ENCODE measurements at regions not wholly inside any gene's neighbourhood (a gene's known extent, or its start where the extent isn't known, plus 50 kb on each side); places are given as distances from the start of the nearest gene placed in this dataset.
"Not testable (repeated sequence)": the region's sequence is repeated elsewhere in the genome, so short reads cannot be mapped to it uniquely, and the experiment has no call there.

DNA sequence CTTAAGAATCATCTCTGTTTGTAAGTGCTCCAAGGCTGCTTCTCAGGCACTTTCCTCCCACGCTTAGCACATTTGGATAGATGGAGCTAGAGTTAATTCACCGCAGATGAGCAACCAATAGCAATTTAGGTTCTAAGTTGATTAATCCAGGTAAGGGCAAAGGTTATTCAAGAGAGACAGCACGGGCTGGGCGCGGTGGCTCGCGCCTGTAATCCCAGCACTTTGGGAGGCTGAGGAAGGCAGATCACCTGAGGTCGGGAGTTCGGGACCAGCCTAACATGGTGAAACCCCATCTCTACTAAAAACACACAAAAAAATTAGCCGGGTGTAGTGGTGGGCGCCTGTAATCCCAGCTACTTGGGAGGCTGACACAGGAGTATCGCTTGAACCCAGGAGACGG, 54.5 kb upstream of the UNC13C start:
- not testable (repeated sequence) for H3K27ac ChIP-seq (ENCODE audit: low read length); H2AFZ ChIP-seq (ENCODE audit: low read length); H3K9me3 ChIP-seq (ENCODE audit: low read length); H3K9ac ChIP-seq (ENCODE audit: low read length); H3K9me2 ChIP-seq (replicated peaks; ENCODE audit: insufficient read depth, low read length); H3K4me3 ChIP-seq (ENCODE audit: low read length); H3K4me1 ChIP-seq (ENCODE audit: low read length); H3K36me3 ChIP-seq (ENCODE audit: insufficient read depth, low read length); H3K79me2 ChIP-seq (ENCODE audit: low read length); DNase-seq; H3K4me2 ChIP-seq (ENCODE audit: low read depth, low read length, poor library complexity, severe bottlenecking); H4K20me1 ChIP-seq (ENCODE audit: insufficient read depth, low read depth, low read length); H3K27me3 ChIP-seq (ENCODE audit: low read length)

DNA sequence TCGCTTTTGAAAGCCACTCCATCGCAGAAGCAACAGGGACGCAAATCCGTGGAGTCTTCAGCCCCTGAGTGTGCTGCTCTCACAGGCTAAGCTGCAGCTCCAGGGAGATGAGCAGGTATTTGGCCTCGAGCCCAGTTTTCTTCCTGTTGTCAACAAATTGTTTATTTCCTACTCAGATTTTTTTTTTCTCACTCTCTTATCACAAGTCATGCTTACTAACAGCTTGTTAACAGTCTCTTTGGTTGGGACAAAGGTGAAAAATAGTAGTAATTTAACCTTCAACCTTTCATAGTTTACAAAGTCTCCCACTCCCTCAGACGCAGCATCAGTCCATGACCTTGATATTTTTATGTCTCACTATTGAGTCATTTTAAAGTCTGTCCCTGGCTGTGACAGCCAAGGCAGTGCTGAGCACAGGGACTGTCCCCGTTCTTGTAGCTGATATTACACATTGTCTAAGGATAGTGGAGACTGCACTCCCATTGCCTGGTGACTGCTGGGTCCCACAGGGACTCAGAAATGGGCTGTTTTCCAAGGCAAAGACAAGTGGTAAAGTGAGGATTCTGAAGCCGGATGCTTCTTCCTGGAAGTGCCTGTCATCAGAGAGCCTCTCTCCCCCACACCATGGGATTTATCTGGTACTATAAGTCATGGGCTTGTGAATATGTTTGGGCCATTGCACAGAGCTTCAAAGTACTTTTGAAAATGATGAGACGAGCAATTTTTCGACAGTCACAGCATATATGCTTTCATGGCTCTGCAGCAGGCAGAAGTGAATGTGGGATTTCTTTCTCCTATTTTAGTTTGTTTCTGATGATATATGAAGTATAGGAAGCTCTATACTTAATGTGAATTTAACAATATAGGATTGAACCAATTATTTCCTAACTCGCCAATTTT, 59.8 kb upstream of the UNC13C start:
- Histone ChIP-seq H3K9me2 (replicated peaks; ENCODE audit: insufficient read depth, low read length) (no peaks in the 10 kb centered on the region), H2AFZ (ENCODE audit: low read length) (no peak overlapping the region), H3K9me3 (ENCODE audit: low read length) (no peaks in the 10 kb centered on the region), H3K4me1 (ENCODE audit: low read length) (no peaks in the 10 kb centered on the region), H3K4me3 (ENCODE audit: low read length) (no peak overlapping the region), H3K9ac (ENCODE audit: low read length) (no peak overlapping the region), H3K4me2 (ENCODE audit: low read depth, low read length, poor library complexity, severe bottlenecking) (no peak overlapping the region), H3K27me3 (ENCODE audit: low read length) (no peaks in the 10 kb centered on the region), H3K36me3 (ENCODE audit: insufficient read depth, low read length) (no peaks in the 10 kb centered on the region), H4K20me1 (ENCODE audit: insufficient read depth, low read depth, low read length) (no peaks in the 10 kb centered on the region), H3K79me2 (ENCODE audit: low read length) (no peaks in the 10 kb centered on the region), H3K27ac (ENCODE audit: low read length) (no peak overlapping the region)
- DNase-seq: no peak

DNA sequence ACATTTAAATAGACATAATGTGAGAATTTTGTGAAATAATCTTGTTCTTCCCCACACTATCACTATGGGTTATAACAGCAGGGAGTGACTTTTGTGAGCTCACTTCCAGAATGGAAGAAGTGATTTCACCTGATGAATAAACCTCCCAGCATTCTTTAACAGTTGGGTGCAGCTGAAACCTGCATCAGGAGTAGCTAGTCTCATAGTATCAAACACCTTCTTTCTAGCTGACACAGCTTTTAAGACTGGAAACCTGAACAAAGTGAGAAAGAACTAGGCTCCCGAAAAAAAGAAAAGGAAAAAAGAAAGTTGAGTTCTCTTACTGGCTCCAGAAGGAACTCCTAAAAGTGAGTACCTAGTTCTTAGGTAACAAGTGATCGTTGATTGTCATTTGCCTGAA, 61.1 kb upstream of the UNC13C start:
- Histone ChIP-seq H3K79me2 (ENCODE audit: low read length) (no peaks in the 10 kb centered on the region), H3K4me3 (ENCODE audit: low read length) (no peak overlapping the region), H4K20me1 (ENCODE audit: insufficient read depth, low read depth, low read length) (no peaks in the 10 kb centered on the region), H3K9ac (ENCODE audit: low read length) (no peak overlapping the region), H3K9me3 (ENCODE audit: low read length) (no peaks in the 10 kb centered on the region), H3K27ac (ENCODE audit: low read length) (no peak overlapping the region), H3K4me2 (ENCODE audit: low read depth, low read length, poor library complexity, severe bottlenecking) (no peak overlapping the region), H3K4me1 (ENCODE audit: low read length) (no peaks in the 10 kb centered on the region), H3K36me3 (ENCODE audit: insufficient read depth, low read length) (no peaks in the 10 kb centered on the region), H3K9me2 (replicated peaks; ENCODE audit: insufficient read depth, low read length) (no peaks in the 10 kb centered on the region), H2AFZ (ENCODE audit: low read length) (no peak overlapping the region), H3K27me3 (ENCODE audit: low read length) (no peaks in the 10 kb centered on the region)
- DNase-seq: no peak

DNA sequence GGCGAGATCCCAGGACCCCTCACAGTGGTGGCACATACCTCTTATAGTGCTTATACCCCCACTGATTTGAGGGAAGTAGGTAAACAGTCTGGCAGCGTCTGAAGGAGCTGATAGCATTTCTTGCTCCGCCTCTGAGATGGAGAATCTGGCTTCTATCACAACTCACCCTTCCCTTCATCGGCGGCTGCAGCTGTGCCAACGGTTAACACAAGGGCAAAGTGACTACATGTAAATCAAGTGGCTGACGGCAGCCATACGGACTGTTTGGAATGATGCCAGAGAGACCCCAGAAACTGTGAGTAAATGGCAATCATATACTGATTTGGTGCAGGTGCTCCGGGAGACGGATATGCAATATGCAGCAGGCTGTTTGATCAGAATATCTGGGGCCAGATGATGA, 66.8 kb upstream of the UNC13C start:
- Histone ChIP-seq H3K9me3 (ENCODE audit: low read length) (no peaks in the 10 kb centered on the region), H3K4me3 (ENCODE audit: low read length) (no peak overlapping the region), H3K27ac (ENCODE audit: low read length) (no peak overlapping the region), H3K79me2 (ENCODE audit: low read length) (no peaks in the 10 kb centered on the region), H2AFZ (ENCODE audit: low read length) (no peak overlapping the region), H3K4me1 (ENCODE audit: low read length) (no peaks in the 10 kb centered on the region), H3K9ac (ENCODE audit: low read length) (no peak overlapping the region), H3K9me2 (replicated peaks; ENCODE audit: insufficient read depth, low read length) (no peaks in the 10 kb centered on the region), H3K4me2 (ENCODE audit: low read depth, low read length, poor library complexity, severe bottlenecking) (no peak overlapping the region), H3K27me3 (ENCODE audit: low read length) (no peaks in the 10 kb centered on the region), H4K20me1 (ENCODE audit: insufficient read depth, low read depth, low read length) (no peaks in the 10 kb centered on the region), H3K36me3 (ENCODE audit: insufficient read depth, low read length) (no peaks in the 10 kb centered on the region)
- no peak for DNase-seq

DNA sequence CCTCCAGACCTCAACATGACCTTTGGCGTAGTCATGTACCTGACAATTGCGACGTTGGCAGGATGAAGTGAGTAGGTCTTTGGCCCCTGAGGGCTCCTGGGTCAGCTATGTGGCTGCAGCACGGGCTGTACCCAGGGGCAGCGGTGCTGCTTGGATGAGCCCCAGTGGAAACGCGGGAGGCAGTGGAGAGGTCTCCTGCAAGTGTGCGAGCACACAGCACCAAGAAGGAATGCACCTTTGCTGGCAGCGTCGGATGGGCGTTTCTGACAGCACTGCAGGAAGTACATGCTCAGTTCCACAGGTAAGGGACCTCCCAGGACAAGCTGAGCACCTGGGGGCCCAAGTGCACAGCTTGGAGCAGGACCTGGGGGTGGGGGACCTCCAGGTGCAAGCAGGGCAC, 67.4 kb upstream of the UNC13C start:
- H3K9me2 ChIP-seq (replicated peaks; ENCODE audit: insufficient read depth, low read length): no peaks in the 10 kb centered on the region
- no peaks in the 10 kb centered on the region for H3K36me3 ChIP-seq (ENCODE audit: insufficient read depth, low read length)
- no peak overlapping the region for H3K27ac ChIP-seq (ENCODE audit: low read length)
- H4K20me1 ChIP-seq (ENCODE audit: insufficient read depth, low read depth, low read length): no peaks in the 10 kb centered on the region
- no peaks in the 10 kb centered on the region for H3K4me1 ChIP-seq (ENCODE audit: low read length)
- no peaks in the 10 kb centered on the region for H3K9me3 ChIP-seq (ENCODE audit: low read length)
- H2AFZ ChIP-seq (ENCODE audit: low read length): no peak overlapping the region
- H3K4me2 ChIP-seq (ENCODE audit: low read depth, low read length, poor library complexity, severe bottlenecking): no peak overlapping the region
- H3K79me2 ChIP-seq (ENCODE audit: low read length): no peaks in the 10 kb centered on the region
- no peaks in the 10 kb centered on the region for H3K27me3 ChIP-seq (ENCODE audit: low read length)
- no peak for DNase-seq
- H3K9ac ChIP-seq (ENCODE audit: low read length): no peak overlapping the region
- no peak overlapping the region for H3K4me3 ChIP-seq (ENCODE audit: low read length)

DNA sequence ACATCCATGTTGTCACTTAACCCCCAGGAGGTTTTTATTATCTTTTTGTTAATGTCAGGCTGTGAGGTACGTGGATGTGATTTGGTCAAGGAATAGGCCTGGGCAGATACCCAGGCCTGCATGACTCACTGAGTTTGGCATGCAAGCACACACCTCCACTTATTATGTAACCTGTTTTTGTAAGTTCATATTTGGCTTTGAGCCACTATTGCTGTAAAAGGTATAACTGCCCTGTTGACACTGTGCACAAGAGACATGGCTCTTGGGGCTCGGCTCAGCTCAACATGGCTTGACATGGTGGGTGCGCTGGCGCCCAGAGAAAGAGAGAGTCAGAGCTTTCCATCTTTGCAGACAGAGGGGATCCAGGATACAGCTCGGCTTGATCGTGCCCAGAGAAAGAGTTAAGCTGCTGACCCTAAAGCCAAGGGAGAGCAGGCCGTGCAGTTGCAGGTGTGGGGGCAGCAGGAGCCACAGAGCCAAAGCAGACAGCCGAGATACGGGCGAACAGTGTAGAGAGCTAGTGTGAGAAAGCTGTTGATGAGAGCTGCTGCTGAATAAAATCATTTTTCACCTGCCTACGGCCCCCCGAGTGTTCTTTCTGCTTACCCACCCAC, 67.9 kb upstream of the UNC13C start:
- no peaks in the 10 kb centered on the region for H3K36me3 ChIP-seq (ENCODE audit: insufficient read depth, low read length)
- no peak overlapping the region for H3K9ac ChIP-seq (ENCODE audit: low read length)
- no peak overlapping the region for H3K27ac ChIP-seq (ENCODE audit: low read length)
- H3K9me3 ChIP-seq (ENCODE audit: low read length): no peaks in the 10 kb centered on the region
- no peaks in the 10 kb centered on the region for H3K27me3 ChIP-seq (ENCODE audit: low read length)
- no peaks in the 10 kb centered on the region for H4K20me1 ChIP-seq (ENCODE audit: insufficient read depth, low read depth, low read length)
- no peak overlapping the region for H3K4me2 ChIP-seq (ENCODE audit: low read depth, low read length, poor library complexity, severe bottlenecking)
- no peaks in the 10 kb centered on the region for H3K9me2 ChIP-seq (replicated peaks; ENCODE audit: insufficient read depth, low read length)
- DNase-seq: no peak
- H3K4me3 ChIP-seq (ENCODE audit: low read length): no peak overlapping the region
- no peaks in the 10 kb centered on the region for H3K79me2 ChIP-seq (ENCODE audit: low read length)
- no peaks in the 10 kb centered on the region for H3K4me1 ChIP-seq (ENCODE audit: low read length)
- no peak overlapping the region for H2AFZ ChIP-seq (ENCODE audit: low read length)

DNA sequence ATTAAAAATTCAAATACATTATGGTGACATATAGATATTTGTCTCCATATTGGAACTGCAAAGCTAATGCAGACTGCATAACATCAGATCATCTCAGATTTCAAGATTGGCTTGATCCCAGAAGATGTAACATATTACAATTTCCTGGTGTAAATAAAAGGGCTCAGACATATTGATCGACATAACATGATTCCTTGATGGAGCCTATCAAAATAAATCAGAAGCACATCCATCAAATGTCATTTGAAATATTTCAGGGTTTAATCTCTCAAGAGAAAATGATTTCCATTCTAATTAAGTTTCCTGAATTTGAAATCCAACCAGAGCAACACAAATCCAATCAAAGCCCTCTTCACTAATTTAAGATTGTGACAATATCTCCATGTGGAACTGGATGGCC, 75.1 kb upstream of the UNC13C start:
- no peaks in the 10 kb centered on the region for H3K27me3 ChIP-seq (ENCODE audit: low read length)
- no peaks in the 10 kb centered on the region for H3K9me2 ChIP-seq (replicated peaks; ENCODE audit: insufficient read depth, low read length)
- H3K79me2 ChIP-seq (ENCODE audit: low read length): no peaks in the 10 kb centered on the region
- no peak overlapping the region for H3K27ac ChIP-seq (ENCODE audit: low read length)
- H3K4me1 ChIP-seq (ENCODE audit: low read length): no peaks in the 10 kb centered on the region
- no peaks in the 10 kb centered on the region for H4K20me1 ChIP-seq (ENCODE audit: insufficient read depth, low read depth, low read length)
- H3K36me3 ChIP-seq (ENCODE audit: insufficient read depth, low read length): no peaks in the 10 kb centered on the region
- no peak overlapping the region for H2AFZ ChIP-seq (ENCODE audit: low read length)
- no peak overlapping the region for H3K4me2 ChIP-seq (ENCODE audit: low read depth, low read length, poor library complexity, severe bottlenecking)
- H3K4me3 ChIP-seq (ENCODE audit: low read length): no peak overlapping the region
- no peak for DNase-seq
- no peaks in the 10 kb centered on the region for H3K9me3 ChIP-seq (ENCODE audit: low read length)
- no peak overlapping the region for H3K9ac ChIP-seq (ENCODE audit: low read length)

DNA sequence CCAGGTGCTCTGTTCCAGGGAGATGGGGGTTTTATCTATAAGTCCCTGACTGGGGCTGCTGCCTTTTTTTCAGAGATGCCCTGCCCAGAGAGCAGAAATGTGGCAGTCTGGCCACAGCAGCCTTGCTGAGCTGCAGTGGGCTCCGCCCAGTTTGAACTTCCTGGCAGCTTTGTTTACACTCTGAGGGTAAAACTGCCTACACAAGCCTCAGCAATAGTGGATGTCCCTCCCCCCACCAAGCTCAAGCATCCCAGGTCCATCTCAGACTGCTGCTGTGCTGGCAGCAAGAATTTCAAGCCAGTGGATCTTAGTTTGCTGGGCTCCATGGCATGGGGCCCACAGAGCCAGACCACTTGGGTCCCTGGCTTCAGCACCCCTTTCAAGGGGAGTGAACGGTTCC, 84.8 kb upstream of the UNC13C start:
- H3K27me3 ChIP-seq (ENCODE audit: low read length); DNase-seq; H3K4me2 ChIP-seq (ENCODE audit: low read depth, low read length, poor library complexity, severe bottlenecking): not testable (repeated sequence)

More for the DNA sequence above, 84.8 kb upstream of the UNC13C start:
- not testable (repeated sequence) for H3K9me2 ChIP-seq (replicated peaks; ENCODE audit: insufficient read depth, low read length); H3K9ac ChIP-seq (ENCODE audit: low read length); H2AFZ ChIP-seq (ENCODE audit: low read length); H3K27ac ChIP-seq (ENCODE audit: low read length); H4K20me1 ChIP-seq (ENCODE audit: insufficient read depth, low read depth, low read length); H3K79me2 ChIP-seq (ENCODE audit: low read length); H3K9me3 ChIP-seq (ENCODE audit: low read length); H3K36me3 ChIP-seq (ENCODE audit: insufficient read depth, low read length); H3K4me1 ChIP-seq (ENCODE audit: low read length); H3K4me3 ChIP-seq (ENCODE audit: low read length)

Measured in Karpas-422 (cell line).